ENCODE measurements at regions not wholly inside any gene's neighbourhood (a gene's known extent, or its start where the extent isn't known, plus 50 kb on each side); places are given as distances from the start of the nearest gene placed in this dataset.

- H3K27me3 ChIP-seq (ENCODE audit: insufficient read depth, low read length), result no peaks in the 10 kb centered on the region
- H3K9ac ChIP-seq (ENCODE audit: low read length), result no peak overlapping the region
- no peaks in the 10 kb centered on the region for H3K9me2 ChIP-seq (ENCODE audit: low read depth, low read length)
- H3K4me3 ChIP-seq (ENCODE audit: low read depth, low read length, poor library complexity, severe bottlenecking), result no peak overlapping the region
- H3K4me1 ChIP-seq (ENCODE audit: insufficient read depth, low read length, severe bottlenecking), result no peaks in the 10 kb centered on the region
- no peaks in the 10 kb centered on the region for H3F3A ChIP-seq (ENCODE audit: insufficient read depth, low read length)
- no peaks in the 10 kb centered on the region for H3K36me3 ChIP-seq (ENCODE audit: insufficient read depth, low read length)
- no peaks in the 10 kb centered on the region for H3K79me2 ChIP-seq (ENCODE audit: insufficient read depth, low read length)
- H3K27ac ChIP-seq (ENCODE audit: low read depth, low read length, poor library complexity, severe bottlenecking), result no peak overlapping the region
- TF ChIP-seq EZH2 (IDR thresholded peaks at IDR 0.05; ENCODE audit: borderline replicate concordance, low read length), result no peak
- TF ChIP-seq, protein P1, sequence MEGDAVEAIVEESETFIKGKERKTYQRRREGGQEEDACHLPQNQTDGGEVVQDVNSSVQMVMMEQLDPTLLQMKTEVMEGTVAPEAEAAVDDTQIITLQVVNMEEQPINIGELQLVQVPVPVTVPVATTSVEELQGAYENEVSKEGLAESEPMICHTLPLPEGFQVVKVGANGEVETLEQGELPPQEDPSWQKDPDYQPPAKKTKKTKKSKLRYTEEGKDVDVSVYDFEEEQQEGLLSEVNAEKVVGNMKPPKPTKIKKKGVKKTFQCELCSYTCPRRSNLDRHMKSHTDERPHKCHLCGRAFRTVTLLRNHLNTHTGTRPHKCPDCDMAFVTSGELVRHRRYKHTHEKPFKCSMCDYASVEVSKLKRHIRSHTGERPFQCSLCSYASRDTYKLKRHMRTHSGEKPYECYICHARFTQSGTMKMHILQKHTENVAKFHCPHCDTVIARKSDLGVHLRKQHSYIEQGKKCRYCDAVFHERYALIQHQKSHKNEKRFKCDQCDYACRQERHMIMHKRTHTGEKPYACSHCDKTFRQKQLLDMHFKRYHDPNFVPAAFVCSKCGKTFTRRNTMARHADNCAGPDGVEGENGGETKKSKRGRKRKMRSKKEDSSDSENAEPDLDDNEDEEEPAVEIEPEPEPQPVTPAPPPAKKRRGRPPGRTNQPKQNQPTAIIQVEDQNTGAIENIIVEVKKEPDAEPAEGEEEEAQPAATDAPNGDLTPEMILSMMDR (IDR thresholded peaks at IDR 0.05; ENCODE audit: low read length), result no peak
- H4K20me1 ChIP-seq (ENCODE audit: insufficient read depth, low read length), result no peaks in the 10 kb centered on the region
- H2AFZ ChIP-seq (ENCODE audit: low read length), result no peak overlapping the region
- H3K4me2 ChIP-seq (ENCODE audit: low read length), result no peak overlapping the region
- no peaks in the 10 kb centered on the region for H3K9me3 ChIP-seq (ENCODE audit: low read length)
Observed at GRCh38 chr11:69957849-69958248, 120.3 kb upstream of the ANO1 start.

- Histone ChIP-seq H3K36me3 (ENCODE audit: insufficient read depth, low read length) (no peaks in the 10 kb centered on the region), H3F3A (ENCODE audit: insufficient read depth, low read length) (no peaks in the 10 kb centered on the region), H3K27ac (ENCODE audit: low read depth, low read length, poor library complexity, severe bottlenecking) (no peak overlapping the region), H3K9me3 (ENCODE audit: low read length) (no peaks in the 10 kb centered on the region), H3K79me2 (ENCODE audit: insufficient read depth, low read length) (no peaks in the 10 kb centered on the region), H3K4me3 (ENCODE audit: low read depth, low read length, poor library complexity, severe bottlenecking) (no peak overlapping the region), H3K4me1 (ENCODE audit: insufficient read depth, low read length, severe bottlenecking) (no peaks in the 10 kb centered on the region), H3K27me3 (ENCODE audit: insufficient read depth, low read length) (no peaks in the 10 kb centered on the region), H3K9ac (ENCODE audit: low read length) (no peak overlapping the region), H2AFZ (ENCODE audit: low read length) (no peak overlapping the region), H3K9me2 (ENCODE audit: low read depth, low read length) (no peaks in the 10 kb centered on the region), H3K4me2 (ENCODE audit: low read length) (no peak overlapping the region), H4K20me1 (ENCODE audit: insufficient read depth, low read length) (no peaks in the 10 kb centered on the region)
- TF ChIP-seq, protein P1 (IDR thresholded peaks at IDR 0.05; ENCODE audit: low read length), result no peak
- TF ChIP-seq EZH2 (IDR thresholded peaks at IDR 0.05; ENCODE audit: borderline replicate concordance, low read length), result no peak
Observed at GRCh38 chr11:69958308-69958707, 119.8 kb upstream of the ANO1 start.

- H3K4me3 ChIP-seq (ENCODE audit: low read depth, low read length, poor library complexity, severe bottlenecking), result no peak overlapping the region
- no peaks in the 10 kb centered on the region for H3K9me2 ChIP-seq (ENCODE audit: low read depth, low read length)
- no peak overlapping the region for H3K9ac ChIP-seq (ENCODE audit: low read length)
- H3K9me3 ChIP-seq (ENCODE audit: low read length), result no peaks in the 10 kb centered on the region
- TF ChIP-seq, protein P1 (IDR thresholded peaks at IDR 0.05; ENCODE audit: low read length), result no peak
- H3K27me3 ChIP-seq (ENCODE audit: insufficient read depth, low read length), result no peaks in the 10 kb centered on the region
- no peak overlapping the region for H3K4me2 ChIP-seq (ENCODE audit: low read length)
- no peak overlapping the region for H3K27ac ChIP-seq (ENCODE audit: low read depth, low read length, poor library complexity, severe bottlenecking)
- no peaks in the 10 kb centered on the region for H4K20me1 ChIP-seq (ENCODE audit: insufficient read depth, low read length)
- no peak overlapping the region for H2AFZ ChIP-seq (ENCODE audit: low read length)
- no peaks in the 10 kb centered on the region for H3K36me3 ChIP-seq (ENCODE audit: insufficient read depth, low read length)
- H3K79me2 ChIP-seq (ENCODE audit: insufficient read depth, low read length), result no peaks in the 10 kb centered on the region
- no peaks in the 10 kb centered on the region for H3F3A ChIP-seq (ENCODE audit: insufficient read depth, low read length)
- H3K4me1 ChIP-seq (ENCODE audit: insufficient read depth, low read length, severe bottlenecking), result no peaks in the 10 kb centered on the region
Observed at GRCh38 chr11:69959461-69959860, 118.7 kb upstream of the ANO1 start.

Data from OCI-LY1 (cell line).